GM23338 (cell line): ENCODE measurements at regions not wholly inside any gene's neighbourhood (a gene's known extent, or its start where the extent isn't known, plus 50 kb on each side); places are given as distances from the start of the nearest gene placed in this dataset.

Experiments used
- ATAC-seq: fragments of 200-7000 bp; cut with Tn5 transposase; 3 replicates; pipeline ENCODE4 v1.9.1; 2020
- DNase-seq: peaks from one replicate; pipeline ENCODE4 v3.0.0-alpha.2; 2015; ENCODE audit warnings: low spot score
- H2AFZ ChIP-seq: fragments of 200-600 bp; sonication (generic); 2 replicates; pipeline ENCODE4 v1.8.0; 2016; ENCODE audit warnings: antibody characterized with exemption, mild to moderate bottlenecking, moderate library complexity
- H3F3A ChIP-seq: fragments of 200-600 bp; sonication (generic); replicated peaks from 2 replicates; pipeline ENCODE4 v1.8.0; 2017; ENCODE audit warnings: antibody characterized with exemption, mixed run types, low read depth
- H3K27ac ChIP-seq: fragments of 200-600 bp; sonication (generic); 2 replicates; pipeline ENCODE4 v1.6.1; 2016; ENCODE audit warnings: low read depth
- H3K27me3 ChIP-seq: fragments of 200-600 bp; sonication (generic); 2 replicates; pipeline ENCODE4 v1.8.0; 2016; ENCODE audit warnings: mild to moderate bottlenecking, mixed run types, moderate library complexity; ENCODE audit not compliant: insufficient read depth
- H3K36me3 ChIP-seq: fragments of 200-600 bp; sonication (generic); 2 replicates; pipeline ENCODE4 v1.8.0; 2016; ENCODE audit warnings: mild to moderate bottlenecking; ENCODE audit not compliant: insufficient read depth
- H3K4me1 ChIP-seq: fragments of 200-600 bp; sonication (generic); 2 replicates; pipeline ENCODE4 v1.8.0; 2016; ENCODE audit warnings: mild to moderate bottlenecking, moderate library complexity; ENCODE audit not compliant: insufficient read depth
- H3K4me2 ChIP-seq: fragments of 200-600 bp; sonication (generic); 2 replicates; pipeline ENCODE4 v1.7.1; 2017; ENCODE audit warnings: mixed run types
- H3K4me3 ChIP-seq: fragments of 200-600 bp; sonication (generic); 2 replicates; pipeline ENCODE4 v1.6.1; 2016; ENCODE audit warnings: mixed run types
- H3K79me2 ChIP-seq: fragments of 200-600 bp; sonication (generic); replicated peaks from 2 replicates; pipeline ENCODE4 v1.8.0; 2017; ENCODE audit warnings: mild to moderate bottlenecking; ENCODE audit not compliant: insufficient read depth
- H3K9me2 ChIP-seq: fragments of 200-600 bp; sonication (generic); 2 replicates; pipeline ENCODE4 v1.8.0; 2017; ENCODE audit not compliant: insufficient read depth
- H4K20me1 ChIP-seq: fragments of 200-600 bp; sonication (generic); replicated peaks from 2 replicates; pipeline ENCODE4 v1.8.0; 2017; ENCODE audit warnings: mild to moderate bottlenecking; ENCODE audit not compliant: insufficient read depth
- H3K27ac Mint-ChIP-seq: 2 replicates; pipeline ENCODE4 v1.8.0; 2020; ENCODE audit warnings: inconsistent platforms, mild to moderate bottlenecking, moderate library complexity, mixed read lengths
- H3K27me3 Mint-ChIP-seq: 3 replicates; pipeline ENCODE4 v1.8.0; 2022; ENCODE audit warnings: low read depth, mild to moderate bottlenecking, moderate library complexity, mixed read lengths, inconsistent platforms; ENCODE audit not compliant: insufficient read depth, poor library complexity
- H3K36me3 Mint-ChIP-seq: 3 replicates; pipeline ENCODE4 v1.8.0; 2021; ENCODE audit warnings: low read depth, mild to moderate bottlenecking, inconsistent platforms, moderate library complexity, mixed read lengths
- H3K4me1 Mint-ChIP-seq: 3 replicates; pipeline ENCODE4 v1.8.0; 2020; ENCODE audit warnings: mild to moderate bottlenecking, inconsistent platforms, mixed read lengths
- H3K4me3 Mint-ChIP-seq: 3 replicates; pipeline ENCODE4 v1.8.0; 2021; ENCODE audit warnings: moderate library complexity, mild to moderate bottlenecking, inconsistent platforms, mixed read lengths
- H3K9me3 Mint-ChIP-seq: 3 replicates; pipeline ENCODE4 v1.8.0; 2020; ENCODE audit warnings: moderate library complexity, mild to moderate bottlenecking, inconsistent platforms, mixed read lengths
- CREB1 ChIP-seq: fragments of 250-450 bp; sonication (Bioruptor Pico); IDR thresholded peaks from 2 replicates; pipeline ENCODE4 v1.5.0; 2020; ENCODE audit warnings: low read depth, mild to moderate bottlenecking, moderate library complexity
- ETS1 ChIP-seq: IDR thresholded peaks from 2 replicates; pipeline ENCODE4 v1.6.1; 2016; ENCODE audit warnings: antibody characterized with exemption
- EZH2 ChIP-seq: fragments of 200-600 bp; sonication (generic); IDR thresholded peaks from one replicate; pipeline ENCODE4 v1.8.0; 2017; ENCODE audit warnings: antibody characterized with exemption, mild to moderate bottlenecking, low read depth; ENCODE audit not compliant: unreplicated experiment
- EZH2phosphoT487 ChIP-seq: fragments of 200-600 bp; sonication (generic); IDR thresholded peaks from one replicate; pipeline ENCODE4 v1.8.1; 2018; ENCODE audit warnings: antibody characterized with exemption; ENCODE audit not compliant: unreplicated experiment
- JUNB ChIP-seq: IDR thresholded peaks from one replicate; pipeline ENCODE4 v1.6.1; 2016; ENCODE audit warnings: antibody characterized with exemption; ENCODE audit not compliant: unreplicated experiment
- NANOG ChIP-seq: IDR thresholded peaks from 2 replicates; pipeline ENCODE4 v1.6.1; 2016; ENCODE audit warnings: antibody characterized with exemption, borderline replicate concordance
- POLR2AphosphoS5 ChIP-seq: IDR thresholded peaks from 2 replicates; pipeline ENCODE4 v1.6.1; 2016; ENCODE audit warnings: antibody characterized with exemption, low read depth
- REST ChIP-seq: IDR thresholded peaks from one replicate; pipeline ENCODE4 v1.6.1; 2018; ENCODE audit warnings: antibody characterized with exemption; ENCODE audit not compliant: unreplicated experiment
- STAT1 ChIP-seq: IDR thresholded peaks from one replicate; pipeline ENCODE4 v1.6.1; 2016; ENCODE audit warnings: antibody characterized with exemption; ENCODE audit not compliant: unreplicated experiment
- ZNF331 ChIP-seq: fragments of 250-450 bp; sonication (Bioruptor Pico); IDR thresholded peaks from 2 replicates; pipeline ENCODE4 v1.5.0; 2020; ENCODE audit warnings: low read depth, mild to moderate bottlenecking, moderate library complexity
- ZNF462 ChIP-seq: fragments of 250-450 bp; sonication (Bioruptor Pico); IDR thresholded peaks from 2 replicates; pipeline ENCODE4 v1.5.0; 2020; ENCODE audit warnings: mild to moderate bottlenecking, moderate library complexity

GRCh38 chr1:221948459-221948858 is 206.6 kb upstream of the DUSP10 start:
- H3F3A ChIP-seq = no peaks in the 10 kb centered on the region
- Mint-ChIP-seq H3K36me3 (no peaks in the 10 kb centered on the region), H3K27ac (no peak overlapping the region), H3K9me3 (peaks cover 8% of the 10 kb centered on the region), H3K4me1 (no peaks in the 10 kb centered on the region), H3K4me3 (no peak overlapping the region), H3K27me3 (peaks cover 5% of the 10 kb centered on the region)
- no peaks in the 10 kb centered on the region for H4K20me1 ChIP-seq
- no peak overlapping the region for H3K27ac ChIP-seq
- no peaks in the 10 kb centered on the region for H3K27me3 ChIP-seq
- H3K36me3 ChIP-seq = no peaks in the 10 kb centered on the region
- no peak for ATAC-seq
- no peak overlapping the region for H3K4me3 ChIP-seq
- TF ChIP-seq ETS1 (no peak), JUNB (no peak), POLR2AphosphoS5 (no peak), ZNF462 (CRISPR knock-in tag) (no peak), CREB1 (CRISPR knock-in tag) (no peak), NANOG (no peak), ZNF331 (CRISPR knock-in tag) (no peak), EZH2 (no peak), EZH2phosphoT487 (no peak), STAT1 (no peak), REST (no peak)
- H3K79me2 ChIP-seq = no peaks in the 10 kb centered on the region
- H3K4me1 ChIP-seq = no peaks in the 10 kb centered on the region
- H3K4me2 ChIP-seq = no peak overlapping the region
- DNase-seq = no peak
- H2AFZ ChIP-seq = no peak overlapping the region; the same call in 1 of the 2 replicates
- H3K9me2 ChIP-seq = peaks cover 32% of the 10 kb centered on the region; the same call in 1 of the 2 replicates
